ENCODE measurements at regions not wholly inside any gene's neighbourhood (a gene's known extent, or its start where the extent isn't known, plus 50 kb on each side); places are given as distances from the start of the nearest gene placed in this dataset.

DNA sequence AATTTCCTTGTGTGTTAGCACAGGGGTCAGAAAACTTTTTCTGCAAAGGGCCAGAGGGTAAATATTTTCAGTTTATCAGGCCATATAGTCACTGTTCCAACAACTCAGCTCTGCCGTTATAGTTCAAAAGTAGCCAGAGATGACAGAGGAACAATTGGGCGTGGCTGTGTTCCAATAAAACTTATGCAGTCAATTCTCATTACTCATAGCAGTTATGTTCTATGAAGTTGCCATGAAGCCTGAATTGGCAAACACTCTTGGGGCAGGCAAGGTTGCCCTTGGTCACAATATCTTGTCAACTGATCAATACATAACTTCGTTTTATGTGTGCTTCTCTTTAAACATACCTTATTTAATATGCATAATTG, 304.2 kb downstream of the TFAP2C start:
- Histone ChIP-seq H3K27me3 (ENCODE audit: insufficient read depth, low read length) (peaks cover 26% of the 10 kb centered on the region), H3K4me3 (ENCODE audit: low read length) (no peak overlapping the region), H3K4me1 (ENCODE audit: insufficient read depth, low read length) (no peaks in the 10 kb centered on the region), H3K9me3 (ENCODE audit: low read depth, low read length) (no peaks in the 10 kb centered on the region)

DNA sequence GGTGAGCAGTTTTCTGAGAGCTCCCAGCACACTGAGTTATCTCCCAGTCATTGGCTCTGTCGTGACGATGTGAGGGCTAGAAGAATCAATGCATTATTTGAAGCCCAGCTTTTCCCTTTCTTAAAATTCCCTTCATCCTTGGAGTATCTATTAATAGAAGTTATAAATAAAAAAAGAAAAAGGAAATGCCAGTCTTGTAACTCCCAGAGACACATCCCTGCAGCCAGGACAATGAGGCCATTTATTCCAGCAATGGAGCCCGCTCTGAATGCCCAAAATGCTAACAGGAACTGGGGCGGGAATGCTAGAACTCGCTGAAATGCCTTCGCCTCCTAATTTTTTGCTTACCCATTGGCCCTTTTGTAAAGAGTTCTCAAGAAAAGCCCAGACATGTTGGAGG, 305.8 kb downstream of the TFAP2C start:
- Histone ChIP-seq H3K4me1 (ENCODE audit: insufficient read depth, low read length) (no peaks in the 10 kb centered on the region), H3K27me3 (ENCODE audit: insufficient read depth, low read length) (peaks cover 11% of the 10 kb centered on the region), H3K4me3 (ENCODE audit: low read length) (no peak overlapping the region), H3K9me3 (ENCODE audit: low read depth, low read length) (no peaks in the 10 kb centered on the region)

DNA sequence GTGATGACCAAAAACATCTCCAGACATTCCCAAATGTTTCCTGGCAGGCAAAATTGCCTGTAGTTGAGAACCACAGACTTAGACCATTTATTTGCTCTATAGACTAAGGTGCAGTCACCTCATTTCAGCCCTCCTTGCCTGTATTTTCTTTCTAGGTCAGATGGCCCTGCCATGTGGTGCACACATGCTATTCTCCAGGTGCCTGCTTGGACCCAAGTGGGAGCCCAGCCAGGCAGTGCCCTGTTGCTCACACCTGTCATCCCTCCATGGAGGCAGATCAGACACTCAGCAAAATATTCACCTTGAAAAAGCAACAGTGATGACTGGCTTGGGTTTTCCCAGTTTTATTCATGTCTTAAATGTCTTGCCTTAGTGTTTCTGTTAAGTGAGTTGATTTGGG, 311.4 kb downstream of the TFAP2C start:
- no peaks in the 10 kb centered on the region for H3K4me1 ChIP-seq (ENCODE audit: insufficient read depth, low read length)
- no peaks in the 10 kb centered on the region for H3K27me3 ChIP-seq (ENCODE audit: insufficient read depth, low read length)
- no peaks in the 10 kb centered on the region for H3K9me3 ChIP-seq (ENCODE audit: low read depth, low read length)
- no peak overlapping the region for H3K4me3 ChIP-seq (ENCODE audit: low read length)

DNA sequence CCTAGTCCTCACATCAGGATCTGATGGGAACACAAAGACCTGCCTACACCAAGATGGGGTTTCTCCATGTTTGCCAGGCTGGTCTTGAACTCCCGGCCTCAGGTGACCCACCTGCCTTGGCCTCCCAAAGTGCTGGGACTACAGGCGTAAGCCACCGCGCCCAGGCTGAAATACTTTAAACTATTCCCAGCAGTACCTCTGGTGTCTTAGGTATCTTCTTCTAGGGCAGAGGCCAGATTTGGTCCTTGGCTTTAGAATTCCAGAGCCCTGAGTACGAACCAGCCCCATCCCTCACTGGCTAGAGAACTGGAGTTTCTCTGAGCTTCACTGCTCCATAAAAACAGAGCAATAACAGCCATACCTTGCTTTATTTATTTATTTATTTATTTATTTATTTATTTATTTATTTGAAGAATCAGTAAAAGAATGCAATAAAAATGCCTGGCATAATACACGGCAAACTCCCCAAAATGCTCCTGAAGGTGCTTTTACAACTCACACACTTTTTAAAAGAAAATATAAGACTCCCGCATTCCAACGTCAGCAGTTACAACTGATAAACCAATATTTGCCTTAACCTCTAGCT, 312.1 kb downstream of the TFAP2C start:
- no peak overlapping the region for H3K4me3 ChIP-seq (ENCODE audit: low read length)
- H3K4me1 ChIP-seq (ENCODE audit: insufficient read depth, low read length) = no peaks in the 10 kb centered on the region
- H3K27me3 ChIP-seq (ENCODE audit: insufficient read depth, low read length) = no peaks in the 10 kb centered on the region
- no peaks in the 10 kb centered on the region for H3K9me3 ChIP-seq (ENCODE audit: low read depth, low read length)

DNA sequence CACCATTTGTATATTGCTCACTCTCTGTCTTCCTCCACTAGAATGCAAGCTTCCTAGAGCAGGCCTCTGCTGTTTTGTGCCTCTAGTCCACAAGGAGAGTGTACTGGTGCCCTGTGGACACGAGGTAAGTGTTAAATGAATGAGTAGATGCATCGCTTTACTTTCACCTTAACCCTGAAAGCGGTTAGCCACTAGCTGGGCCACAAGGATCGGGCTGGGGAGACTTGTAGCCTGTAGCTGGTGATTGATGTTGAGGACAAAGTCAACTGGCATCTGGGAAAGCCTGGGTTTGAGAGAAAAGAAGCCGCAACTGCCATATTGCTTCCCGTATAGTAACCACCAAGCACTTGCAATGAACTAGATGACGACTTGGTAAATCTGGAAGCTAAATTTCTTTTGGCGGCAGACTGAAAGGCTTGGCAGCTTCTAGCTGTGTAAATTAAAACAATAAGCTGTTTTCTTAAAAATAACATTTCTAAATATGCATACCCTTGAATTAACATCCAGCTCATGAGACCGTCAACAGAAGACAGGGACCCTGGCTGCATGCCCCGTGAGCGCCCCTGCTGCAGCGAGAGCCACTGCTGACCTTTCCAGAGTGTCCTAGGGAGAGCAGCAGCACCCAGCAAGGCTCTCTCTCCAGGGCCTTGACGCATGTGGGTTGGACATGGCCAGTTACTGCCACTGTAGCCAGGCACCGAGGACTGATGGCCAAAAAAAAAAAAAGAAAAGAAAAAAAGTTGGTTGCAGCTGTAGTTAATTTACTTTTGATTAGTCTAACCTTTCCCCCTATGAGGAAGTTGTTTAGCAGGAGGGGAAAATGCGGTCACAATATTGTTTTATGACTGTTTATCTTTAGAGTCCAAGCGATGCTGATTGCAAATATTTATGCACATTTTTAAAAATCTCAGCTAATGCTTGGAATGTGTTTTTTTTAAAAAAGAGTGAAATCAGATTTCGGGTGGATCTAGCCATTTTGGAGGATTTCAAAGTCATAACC, 315.1 kb downstream of the TFAP2C start:
- Histone ChIP-seq H3K27me3 (ENCODE audit: insufficient read depth, low read length) (no peaks in the 10 kb centered on the region), H3K4me1 (ENCODE audit: insufficient read depth, low read length) (no peaks in the 10 kb centered on the region), H3K9me3 (ENCODE audit: low read depth, low read length) (no peaks in the 10 kb centered on the region), H3K4me3 (ENCODE audit: low read length) (no peak overlapping the region)

DNA sequence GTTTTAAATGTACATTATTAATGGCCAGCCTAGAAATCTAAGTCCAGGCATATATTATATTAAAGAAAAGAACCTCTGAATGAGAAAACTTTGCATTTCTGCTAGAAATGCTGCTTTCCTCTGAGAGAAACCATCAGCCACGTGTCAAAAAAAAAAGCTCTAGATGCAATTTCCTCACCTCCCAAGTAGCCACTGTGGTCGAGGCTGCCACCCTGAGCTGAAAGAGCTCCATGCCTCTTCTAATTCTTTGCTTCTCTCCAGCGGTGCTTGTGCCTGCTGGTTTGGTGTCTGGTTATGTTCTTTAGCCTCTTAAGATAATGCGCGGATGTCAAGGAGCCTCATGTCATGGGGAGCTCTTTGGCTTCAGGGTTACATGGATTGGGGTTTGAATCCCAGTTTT, 316.0 kb downstream of the TFAP2C start:
- Histone ChIP-seq H3K4me1 (ENCODE audit: insufficient read depth, low read length) (no peaks in the 10 kb centered on the region), H3K27me3 (ENCODE audit: insufficient read depth, low read length) (no peaks in the 10 kb centered on the region), H3K9me3 (ENCODE audit: low read depth, low read length) (no peaks in the 10 kb centered on the region), H3K4me3 (ENCODE audit: low read length) (no peak overlapping the region)

DNA sequence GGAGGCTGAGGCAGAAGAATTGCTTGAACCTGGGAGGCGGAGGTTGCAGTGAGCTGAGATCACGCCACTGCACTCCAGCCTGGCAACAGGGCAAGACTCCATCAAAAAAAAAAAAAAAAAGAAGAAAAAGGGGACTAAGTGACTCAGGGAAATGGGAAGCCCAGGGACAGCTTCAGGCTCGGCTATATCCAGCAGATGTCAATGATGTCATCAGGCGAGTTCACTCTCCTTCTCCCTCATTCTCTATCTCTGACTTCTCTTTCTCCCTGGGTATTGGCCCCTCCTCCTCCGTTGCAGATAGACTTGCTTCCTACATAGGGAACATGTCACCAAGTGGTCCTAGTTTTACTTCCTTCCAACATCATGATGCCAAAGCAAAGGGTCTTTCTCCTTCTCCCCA, 316.8 kb downstream of the TFAP2C start:
- no peaks in the 10 kb centered on the region for H3K4me1 ChIP-seq (ENCODE audit: insufficient read depth, low read length)
- no peak overlapping the region for H3K4me3 ChIP-seq (ENCODE audit: low read length)
- H3K9me3 ChIP-seq (ENCODE audit: low read depth, low read length) = no peaks in the 10 kb centered on the region
- H3K27me3 ChIP-seq (ENCODE audit: insufficient read depth, low read length) = no peaks in the 10 kb centered on the region

DNA sequence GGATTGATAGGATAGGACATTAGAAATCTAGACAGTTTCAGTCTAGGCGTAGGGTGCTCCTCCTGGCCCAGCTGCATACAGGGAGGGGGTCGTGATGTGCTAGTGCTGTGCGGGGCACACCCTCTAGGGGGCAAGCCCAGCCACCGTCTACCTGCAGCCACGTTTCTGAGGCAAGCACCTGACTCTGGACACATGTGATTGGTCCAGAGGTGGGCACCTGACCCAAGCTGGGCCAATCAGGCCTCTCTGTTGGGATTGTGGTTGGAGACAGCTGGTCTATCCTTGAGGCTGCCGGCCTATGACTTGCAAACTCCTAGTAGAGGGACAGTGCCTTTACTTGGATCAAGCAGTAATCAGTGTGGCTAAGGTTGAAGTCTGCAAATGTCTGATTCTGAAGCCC, 317.1 kb downstream of the BMP7 start:
- Histone ChIP-seq H3K27me3 (ENCODE audit: insufficient read depth, low read length) (no peaks in the 10 kb centered on the region), H3K9me3 (ENCODE audit: low read depth, low read length) (no peaks in the 10 kb centered on the region), H3K4me3 (ENCODE audit: low read length) (no peak overlapping the region), H3K4me1 (ENCODE audit: insufficient read depth, low read length) (no peaks in the 10 kb centered on the region)

DNA sequence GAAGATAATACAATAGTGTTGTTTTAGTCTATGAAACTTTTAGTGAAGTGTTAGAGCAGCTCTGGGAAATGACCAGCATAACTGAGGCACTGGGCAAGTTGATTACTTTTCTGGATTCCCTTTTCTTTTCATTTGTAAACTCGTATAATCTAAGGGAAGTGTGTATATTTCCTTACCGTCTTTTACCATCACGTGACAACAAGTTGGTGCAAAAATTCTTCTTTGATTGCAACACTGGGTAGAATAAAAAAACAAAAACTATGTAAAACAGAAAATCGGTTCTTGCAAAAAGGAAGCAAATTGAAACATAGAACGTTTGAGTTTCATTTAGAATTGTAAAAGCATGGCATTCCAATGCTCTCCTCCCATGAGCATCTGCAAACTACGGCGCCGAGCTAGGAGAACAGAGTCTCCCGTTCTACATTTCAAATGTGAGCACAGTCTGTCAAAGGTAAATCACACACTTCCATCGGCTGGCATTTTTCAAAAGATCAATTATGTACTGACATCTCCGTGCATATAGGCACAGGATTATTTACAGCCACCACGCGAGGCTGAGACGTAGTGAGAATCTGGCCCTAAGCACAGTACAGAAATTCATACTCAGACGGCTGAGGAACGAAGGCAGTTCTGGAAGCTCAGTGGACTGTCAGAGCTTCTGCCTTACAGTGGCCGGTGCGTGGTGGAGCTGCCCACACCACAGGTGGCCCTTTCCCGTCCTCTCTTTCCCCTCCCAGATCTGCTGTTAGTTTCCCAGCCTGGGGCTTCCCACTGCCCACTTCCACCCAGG, 314.0 kb downstream of the BMP7 start:
- H3K9me3 ChIP-seq (ENCODE audit: low read depth, low read length) = no peaks in the 10 kb centered on the region
- no peaks in the 10 kb centered on the region for H3K27me3 ChIP-seq (ENCODE audit: insufficient read depth, low read length)
- H3K4me3 ChIP-seq (ENCODE audit: low read length) = no peak overlapping the region
- H3K4me1 ChIP-seq (ENCODE audit: insufficient read depth, low read length) = no peaks in the 10 kb centered on the region

DNA sequence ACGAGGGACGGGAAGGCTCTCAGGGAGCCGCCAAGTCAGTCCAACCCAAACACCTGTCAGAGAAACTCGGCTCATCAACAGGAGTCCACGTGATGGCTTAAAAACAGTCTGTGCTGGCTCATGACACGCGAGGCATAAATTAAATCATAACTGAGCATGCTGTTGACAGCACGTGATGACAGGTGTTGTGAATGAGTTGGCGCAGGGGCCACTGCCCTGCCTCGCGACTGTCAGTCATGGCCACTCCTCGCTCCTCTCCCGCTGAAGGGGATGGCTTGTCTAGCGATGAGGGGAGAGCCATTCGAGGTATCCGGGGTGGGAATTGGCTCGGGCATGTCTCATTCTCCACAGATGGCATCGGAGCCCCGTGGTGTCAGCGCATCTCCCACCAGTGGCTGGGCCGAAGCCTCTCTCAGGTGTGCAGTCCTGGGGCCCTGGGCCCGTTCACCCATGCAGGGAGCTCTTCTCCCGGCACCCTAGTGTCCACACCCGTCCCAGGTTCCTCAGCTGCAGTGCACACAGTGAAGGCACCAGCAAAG, 313.3 kb downstream of the BMP7 start:
- H3K9me3 ChIP-seq (ENCODE audit: low read depth, low read length) = no peaks in the 10 kb centered on the region
- H3K27me3 ChIP-seq (ENCODE audit: insufficient read depth, low read length) = no peaks in the 10 kb centered on the region
- H3K4me1 ChIP-seq (ENCODE audit: insufficient read depth, low read length) = no peaks in the 10 kb centered on the region
- no peak overlapping the region for H3K4me3 ChIP-seq (ENCODE audit: low read length)

DNA sequence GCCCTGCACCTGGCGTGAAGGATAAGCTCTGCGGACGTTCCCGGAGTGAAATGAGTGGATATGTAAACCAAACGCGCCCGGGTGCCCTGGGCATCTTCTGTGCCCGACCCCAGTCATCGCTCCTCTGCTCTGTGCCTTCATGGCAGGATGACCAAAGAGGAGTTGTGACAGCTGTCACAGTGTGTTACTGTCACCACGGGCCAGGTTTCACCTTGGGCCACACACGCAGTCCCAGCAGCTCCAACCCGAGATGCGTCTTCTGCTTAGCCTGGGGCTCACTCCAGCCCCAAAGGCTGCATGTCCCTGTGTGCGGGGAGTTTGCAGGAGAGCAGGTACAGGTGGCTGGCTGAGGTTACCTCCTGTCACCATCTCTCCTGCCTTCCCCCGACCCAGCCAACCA, 311.6 kb downstream of the BMP7 start:
- Histone ChIP-seq H3K4me1 (ENCODE audit: insufficient read depth, low read length) (no peaks in the 10 kb centered on the region), H3K27me3 (ENCODE audit: insufficient read depth, low read length) (no peaks in the 10 kb centered on the region), H3K4me3 (ENCODE audit: low read length) (no peak overlapping the region), H3K9me3 (ENCODE audit: low read depth, low read length) (no peaks in the 10 kb centered on the region)

DNA sequence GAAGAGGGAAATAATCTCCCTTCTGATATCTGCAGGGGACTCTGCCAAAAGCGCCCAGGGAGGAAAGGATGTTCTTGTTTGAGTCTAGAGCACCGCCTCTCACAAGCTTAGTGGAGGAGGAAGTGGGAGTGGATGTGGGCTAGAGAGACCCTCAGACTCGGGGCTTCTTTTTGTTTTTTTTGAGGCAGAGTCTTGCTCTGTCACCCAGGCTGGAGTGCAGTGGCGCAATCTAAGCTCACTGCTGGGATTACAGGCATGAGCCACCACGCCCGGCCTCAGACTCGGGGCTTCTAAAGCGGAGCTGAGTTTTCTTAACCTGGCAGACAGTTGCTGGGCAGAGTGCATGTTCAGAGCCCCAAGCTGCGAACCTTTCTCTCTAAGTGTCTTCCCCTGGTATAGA, 310.8 kb downstream of the BMP7 start:
- Histone ChIP-seq H3K27me3 (ENCODE audit: insufficient read depth, low read length) (no peaks in the 10 kb centered on the region), H3K4me3 (ENCODE audit: low read length) (no peak overlapping the region), H3K9me3 (ENCODE audit: low read depth, low read length) (no peaks in the 10 kb centered on the region), H3K4me1 (ENCODE audit: insufficient read depth, low read length) (no peaks in the 10 kb centered on the region)

DNA sequence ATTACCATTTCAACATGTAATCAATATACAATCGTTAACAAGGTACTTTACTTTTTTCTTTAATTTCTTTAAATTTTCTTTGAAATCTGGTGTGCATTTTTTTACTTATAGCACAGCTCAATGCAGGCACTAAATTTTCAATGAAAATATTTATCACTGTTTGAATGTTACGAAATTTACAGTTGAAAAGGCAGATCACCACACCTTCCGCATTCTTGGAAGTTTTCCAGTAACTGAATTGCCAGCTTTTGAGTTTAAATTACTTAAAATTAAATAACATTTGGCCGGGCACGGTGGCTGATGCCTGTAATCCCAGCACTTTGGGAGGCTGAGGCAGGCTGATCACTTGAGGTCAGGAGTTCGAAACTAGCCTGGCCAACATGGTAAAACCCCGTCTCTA, 309.9 kb downstream of the BMP7 start:
- H3K4me1 ChIP-seq (ENCODE audit: insufficient read depth, low read length) = no peaks in the 10 kb centered on the region
- no peaks in the 10 kb centered on the region for H3K9me3 ChIP-seq (ENCODE audit: low read depth, low read length)
- no peaks in the 10 kb centered on the region for H3K27me3 ChIP-seq (ENCODE audit: insufficient read depth, low read length)
- H3K4me3 ChIP-seq (ENCODE audit: low read length) = no peak overlapping the region

DNA sequence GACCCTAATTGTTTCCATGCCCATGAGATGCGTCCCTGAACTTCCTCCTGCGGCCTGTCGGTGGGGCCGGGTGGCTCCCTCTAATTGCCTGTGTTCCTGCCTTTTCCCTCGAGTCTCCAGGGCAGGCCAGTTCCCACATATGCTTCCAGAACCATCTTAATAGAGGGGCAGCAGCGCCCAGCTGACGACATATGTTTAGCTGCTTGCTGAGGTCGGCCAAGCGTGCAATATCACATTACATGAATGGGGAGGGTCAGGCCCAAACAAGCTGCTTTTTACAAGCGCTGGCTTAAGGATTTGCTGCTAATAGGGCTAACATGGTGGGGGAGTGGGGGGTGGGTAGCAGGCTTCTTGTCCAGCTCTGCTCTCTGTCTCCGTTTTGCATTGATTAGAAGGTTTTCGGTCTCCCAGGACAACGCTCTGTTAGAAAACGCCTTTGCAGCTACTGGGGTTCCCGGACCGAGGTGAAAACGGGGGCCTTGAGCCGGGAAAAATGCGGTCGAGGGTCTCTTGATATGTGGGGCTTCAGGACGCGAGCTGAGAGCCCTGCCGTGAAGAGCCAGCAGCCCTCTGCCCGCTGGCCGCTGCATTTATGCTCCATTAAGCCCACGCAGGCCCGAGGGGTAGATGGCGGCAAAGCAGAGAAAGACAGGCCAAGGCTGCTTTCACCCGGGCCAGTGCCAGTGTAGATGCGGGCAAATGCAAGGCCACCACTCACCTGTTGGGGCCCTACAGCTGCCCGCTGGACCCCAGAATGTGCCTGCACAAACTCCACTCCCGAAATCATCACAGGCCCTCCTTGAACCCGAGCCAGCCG, 308.5 kb downstream of the BMP7 start:
- Histone ChIP-seq H3K27me3 (ENCODE audit: insufficient read depth, low read length) (no peaks in the 10 kb centered on the region), H3K9me3 (ENCODE audit: low read depth, low read length) (no peaks in the 10 kb centered on the region), H3K4me1 (ENCODE audit: insufficient read depth, low read length) (no peaks in the 10 kb centered on the region), H3K4me3 (ENCODE audit: low read length) (no peak overlapping the region)

All from mononuclear cell (primary cell).